Sigmoid colon (tissue), 6 donors: ENCODE measurements at regions not wholly inside any gene's neighbourhood (a gene's known extent, or its start where the extent isn't known, plus 50 kb on each side); places are given as distances from the start of the nearest gene placed in this dataset.
"Not testable (repeated sequence)": the region's sequence is repeated elsewhere in the genome, so short reads cannot be mapped to it uniquely, and the experiment has no call there.

Source experiments
- DNase-seq: peaks from one replicate; pipeline ENCODE4 v3.0.0-alpha.2; 2019
- H3K27ac ChIP-seq, 4 donors: fragments of 200-600 bp; sonication (generic); one replicate each; pipeline ENCODE4 v1.5.1; 2016 to 2019; ENCODE audit warnings: mild to moderate bottlenecking in 1 of 4
- H3K27me3 ChIP-seq, 3 donors: fragments of 200-600 bp; sonication (generic); one replicate each; pipeline ENCODE4 v1.5.1; 2019; ENCODE audit warnings: mild to moderate bottlenecking in 1 of 3
- H3K36me3 ChIP-seq, 4 donors: fragments of 200-600 bp; sonication (generic); one replicate each; pipeline ENCODE4 v1.5.1; 2016 to 2019
- H3K4me1 ChIP-seq, 4 donors: fragments of 200-600 bp; sonication (generic); one replicate each; pipeline ENCODE4 v1.5.1; 2017 to 2019
- H3K4me3 ChIP-seq, 4 donors: fragments of 200-600 bp; sonication (generic); one replicate each; pipeline ENCODE4 v1.5.1; 2017 to 2019; ENCODE audit warnings: mild to moderate bottlenecking in 2 of 4, moderate library complexity in 1 of 4
- H3K9me3 ChIP-seq, 4 donors: fragments of 200-600 bp in 3 of 4; sonication (generic) in 3 of 4; one replicate each; pipeline versions ENCODE4 v1.5.1 to v1.6.1; 2013 to 2019
- EP300 ChIP-seq, 4 donors: sonication (generic); formaldehyde crosslinking; IDR thresholded peaks; one replicate each; pipeline ENCODE4 v1.6.1; 2017; ENCODE audit warnings: antibody characterized with exemption in 4 of 4
- POLR2A ChIP-seq, 2 donors: fragments of 450-650 bp; IDR thresholded peaks; one replicate each; pipeline ENCODE4 v1.6.1; 2016; ENCODE audit warnings: antibody characterized with exemption in 2 of 2, mild to moderate bottlenecking in 2 of 2, moderate library complexity in 2 of 2
- POLR2AphosphoS5 ChIP-seq, 4 donors: sonication (generic); formaldehyde crosslinking; IDR thresholded peaks; one replicate each; pipeline ENCODE4 v1.6.1; 2017; ENCODE audit warnings: antibody characterized with exemption in 4 of 4
- WGBS, 2 donors: extraction: QIAGEN DNeasy Blood & Tissue Kit; methylation state at CpG; one replicate each; pipeline ENCODE4 v1.1.7; 2013; 5-methylcytosine and 5-hydroxymethylcytosine counted together
- intact Hi-C: fragments of 100-400 bp; cut with DNase I; formaldehyde crosslinking; loops from one replicate; pipeline ENCODE4 v1.15.1; 2023
- TF ChIP-seq, protein P1 (sequence below), 4 experiments: fragments of 450-650 bp in 3 of 4; fragments of 200-600 bp in 1 of 4; IDR thresholded peaks; one replicate each; pipeline ENCODE4 v1.5.1; 2016 to 2019; ENCODE audit warnings: antibody characterized with exemption in 4 of 4, mild to moderate bottlenecking in 3 of 4, moderate library complexity in 2 of 4
- donor health status: healthy with polysubstance abuse.
- donor health status: healthy.

DNA sequence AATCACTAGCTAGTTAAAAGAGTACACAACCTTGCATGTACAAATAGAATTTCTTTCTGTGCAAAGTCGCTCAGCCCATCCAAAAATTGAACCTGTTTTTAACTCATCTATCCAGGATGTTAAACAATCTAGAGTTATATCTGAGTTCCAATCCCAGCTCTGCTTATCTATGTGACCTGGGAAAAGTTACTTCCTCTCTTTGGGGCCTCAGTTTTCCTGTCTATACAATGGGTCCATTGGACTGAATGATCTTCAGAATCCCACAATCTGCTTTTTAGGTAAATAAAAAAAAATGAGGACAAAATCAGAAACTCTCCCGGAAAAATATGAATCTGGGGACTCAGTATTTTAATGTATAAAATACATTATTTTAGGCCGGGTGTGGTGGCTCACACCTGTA is 389.5 kb upstream of the PROX1 start:
- Histone ChIP-seq H3K27me3 (no peaks in the 10 kb centered on the region), H3K9me3 (no peaks in the 10 kb centered on the region), H3K4me3 (no peak overlapping the region), H3K4me1 (no peaks in the 10 kb centered on the region), H3K36me3 (no peaks in the 10 kb centered on the region), H3K27ac (no peak overlapping the region)
- no peak for TF ChIP-seq POLR2A (IDR thresholded peaks at IDR 0.05)
- TF ChIP-seq, protein P1, sequence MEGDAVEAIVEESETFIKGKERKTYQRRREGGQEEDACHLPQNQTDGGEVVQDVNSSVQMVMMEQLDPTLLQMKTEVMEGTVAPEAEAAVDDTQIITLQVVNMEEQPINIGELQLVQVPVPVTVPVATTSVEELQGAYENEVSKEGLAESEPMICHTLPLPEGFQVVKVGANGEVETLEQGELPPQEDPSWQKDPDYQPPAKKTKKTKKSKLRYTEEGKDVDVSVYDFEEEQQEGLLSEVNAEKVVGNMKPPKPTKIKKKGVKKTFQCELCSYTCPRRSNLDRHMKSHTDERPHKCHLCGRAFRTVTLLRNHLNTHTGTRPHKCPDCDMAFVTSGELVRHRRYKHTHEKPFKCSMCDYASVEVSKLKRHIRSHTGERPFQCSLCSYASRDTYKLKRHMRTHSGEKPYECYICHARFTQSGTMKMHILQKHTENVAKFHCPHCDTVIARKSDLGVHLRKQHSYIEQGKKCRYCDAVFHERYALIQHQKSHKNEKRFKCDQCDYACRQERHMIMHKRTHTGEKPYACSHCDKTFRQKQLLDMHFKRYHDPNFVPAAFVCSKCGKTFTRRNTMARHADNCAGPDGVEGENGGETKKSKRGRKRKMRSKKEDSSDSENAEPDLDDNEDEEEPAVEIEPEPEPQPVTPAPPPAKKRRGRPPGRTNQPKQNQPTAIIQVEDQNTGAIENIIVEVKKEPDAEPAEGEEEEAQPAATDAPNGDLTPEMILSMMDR (IDR thresholded peaks at IDR 0.05), result no peak
- no peak for TF ChIP-seq EP300 (IDR thresholded peaks at IDR 0.05)
- no peak for TF ChIP-seq POLR2AphosphoS5 (IDR thresholded peaks at IDR 0.05)
- 95 to 96% methylated on average over 3 of the region's 3 CpGs for WGBS, 2 donors
- intact Hi-C loops, result no loop called here
- DNase-seq, result no peak

DNA sequence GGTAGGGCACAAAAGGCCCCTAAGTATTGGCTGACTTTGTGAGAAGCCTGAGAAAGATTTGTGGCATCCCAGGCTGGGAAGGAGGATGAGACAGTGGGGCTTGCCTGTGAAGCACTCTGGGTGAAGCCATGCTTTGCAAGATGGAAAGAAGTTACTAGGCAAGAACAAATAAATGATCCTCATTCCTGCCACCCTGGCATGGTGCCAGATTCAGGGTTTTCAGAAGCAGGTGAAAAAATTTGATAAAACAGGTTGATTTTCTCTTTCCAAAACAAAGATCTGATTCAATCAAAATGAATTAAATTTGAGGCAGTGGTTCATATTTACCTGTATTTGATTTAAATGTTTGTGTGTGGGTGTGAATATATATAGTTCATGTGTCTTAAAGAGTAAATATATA is 386.9 kb upstream of the PROX1 start:
- Histone ChIP-seq H3K36me3 (no peaks in the 10 kb centered on the region), H3K4me3 (no peak overlapping the region), H3K27ac (no peak overlapping the region), H3K4me1 (no peaks in the 10 kb centered on the region), H3K27me3 (no peaks in the 10 kb centered on the region), H3K9me3 (no peaks in the 10 kb centered on the region)
- TF ChIP-seq POLR2A (IDR thresholded peaks at IDR 0.05) (no peak), EP300 (IDR thresholded peaks at IDR 0.05) (no peak), POLR2AphosphoS5 (IDR thresholded peaks at IDR 0.05) (no peak)
- intact Hi-C loops, result no loop called here
- DNase-seq, result no peak

DNA sequence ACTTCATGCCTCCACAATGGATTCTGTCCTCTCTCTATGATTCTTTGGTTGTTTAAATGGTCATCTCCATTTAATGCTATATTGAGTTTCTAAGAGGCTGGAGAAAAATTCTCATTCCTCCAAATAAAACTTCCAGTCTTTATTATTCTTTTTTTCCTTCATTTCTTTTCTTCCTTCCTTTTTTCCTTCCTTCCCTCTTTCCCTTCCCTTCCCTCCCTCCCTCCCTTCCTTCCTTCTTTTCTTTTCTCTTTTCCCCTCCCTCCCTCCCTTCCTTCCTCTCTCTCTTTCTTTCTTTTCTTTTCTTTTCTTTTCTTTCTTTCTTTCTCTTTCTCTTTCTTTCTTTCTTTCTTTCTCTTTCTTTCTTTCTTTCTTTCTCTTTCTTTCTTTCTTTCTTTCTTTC is 386.1 kb upstream of the PROX1 start:
- H3K4me1 ChIP-seq, H3K27me3 ChIP-seq, intact Hi-C loops, H3K4me3 ChIP-seq, DNase-seq, H3K36me3 ChIP-seq, H3K9me3 ChIP-seq, H3K27ac ChIP-seq: not testable (repeated sequence)

DNA sequence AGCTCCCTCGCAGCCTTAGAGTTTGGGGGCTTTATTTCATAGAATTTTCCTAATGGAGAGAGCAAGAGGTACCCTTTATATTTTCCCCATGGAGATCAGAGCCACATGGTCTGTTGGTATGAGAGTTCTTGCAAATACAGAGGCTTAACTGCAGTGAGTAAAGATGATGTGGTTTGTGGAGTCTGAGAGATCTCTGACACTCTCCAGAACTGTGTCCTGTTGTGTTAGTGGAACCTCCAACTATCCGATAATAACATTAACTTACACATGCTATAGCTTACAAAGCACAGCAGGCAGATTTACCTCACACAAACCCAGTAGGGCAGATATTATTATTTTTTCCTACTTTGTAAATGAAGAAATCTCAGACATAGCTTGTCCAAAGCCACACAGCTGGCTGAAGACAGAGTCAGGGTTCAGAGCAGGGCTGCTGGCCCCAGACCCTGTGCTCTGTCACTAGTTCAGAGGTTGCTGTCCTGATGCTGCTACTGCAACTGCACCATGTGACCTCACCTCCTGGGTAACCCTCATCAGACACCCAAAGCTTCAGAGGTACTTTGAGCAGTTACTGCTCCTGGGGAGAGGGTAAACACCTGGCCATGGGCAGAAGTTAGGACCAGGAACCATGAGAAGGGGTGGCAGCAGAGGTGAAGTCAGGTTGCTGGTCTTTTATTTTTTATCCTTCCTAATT is 384.8 kb upstream of the PROX1 start:
- intact Hi-C loops, result no loop called here
- Histone ChIP-seq H3K36me3 (no peaks in the 10 kb centered on the region), H3K27me3 (no peaks in the 10 kb centered on the region), H3K4me3 (no peak overlapping the region), H3K9me3 (no peaks in the 10 kb centered on the region), H3K27ac (no peak overlapping the region), H3K4me1 (no peaks in the 10 kb centered on the region)
- DNase-seq, result no peak
- no peak for TF ChIP-seq POLR2AphosphoS5 (IDR thresholded peaks at IDR 0.05)
- TF ChIP-seq, protein P1 (IDR thresholded peaks at IDR 0.05), result no peak
- TF ChIP-seq POLR2A (IDR thresholded peaks at IDR 0.05), result no peak
- TF ChIP-seq EP300 (IDR thresholded peaks at IDR 0.05), result no peak
- 80 to 96% methylated on average over 2 of the region's 2 CpGs for WGBS, 2 donors

DNA sequence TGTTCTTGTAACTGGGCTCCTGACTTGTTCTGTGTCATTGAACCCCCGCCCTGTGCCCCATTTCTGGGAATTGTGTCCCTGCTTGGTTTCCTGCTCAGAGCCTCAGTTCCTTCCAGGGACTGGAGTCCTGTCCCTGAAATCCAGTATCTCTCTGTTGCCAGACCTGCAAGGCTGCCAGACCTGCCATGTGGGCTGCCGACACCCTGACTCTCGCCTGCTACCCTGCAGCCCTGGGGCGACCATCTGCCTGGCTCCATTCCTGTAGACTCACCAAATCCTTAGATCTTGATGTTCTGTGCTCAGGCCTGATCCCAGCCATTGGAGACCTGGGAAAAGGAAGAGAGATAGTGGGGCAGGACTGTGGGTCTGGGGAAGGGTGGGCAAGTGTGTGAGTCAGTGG is 383.3 kb upstream of the PROX1 start:
- intact Hi-C loops, result no loop called here
- 85 to 87% methylated on average over 4 of the region's 4 CpGs for WGBS, 2 donors

DNA sequence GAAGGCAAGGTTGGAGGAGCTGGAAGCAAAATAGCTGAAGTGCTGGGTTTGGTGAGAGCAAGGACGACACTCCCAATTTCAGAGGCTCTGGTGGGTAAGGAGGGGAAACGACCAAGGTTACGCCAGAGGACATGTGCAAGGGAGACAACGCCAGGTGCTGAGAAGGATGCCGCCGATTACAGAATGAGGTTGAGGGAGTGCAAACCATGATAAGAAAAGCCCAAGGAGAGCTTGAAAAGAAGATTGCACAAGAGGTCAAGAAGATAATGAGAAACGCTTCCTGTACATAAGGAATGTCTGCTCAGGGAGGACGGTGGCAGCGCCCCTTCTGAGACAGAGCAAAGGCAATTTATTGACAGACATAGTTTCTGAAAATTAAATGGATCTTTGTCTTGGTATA is 382.0 kb upstream of the PROX1 start:
- H3K4me1 ChIP-seq, result no peaks in the 10 kb centered on the region
- TF ChIP-seq POLR2AphosphoS5 (IDR thresholded peaks at IDR 0.05) (no peak), EP300 (IDR thresholded peaks at IDR 0.05) (no peak)
- TF ChIP-seq, protein P1 (IDR thresholded peaks at IDR 0.05), result no peak
- 73 to 90% methylated on average over 9 of the region's 9 CpGs for WGBS, 2 donors
- no peak for DNase-seq
- H3K4me3 ChIP-seq, result no peak overlapping the region
- no peaks in the 10 kb centered on the region for H3K27me3 ChIP-seq
- H3K9me3 ChIP-seq, result no peaks in the 10 kb centered on the region
- no peak overlapping the region for H3K27ac ChIP-seq
- H3K36me3 ChIP-seq, result no peaks in the 10 kb centered on the region
- intact Hi-C loops, result no loop called here

More for the DNA sequence above, 383.3 kb upstream of the PROX1 start:
- no peak overlapping the region for H3K27ac ChIP-seq
- no peak for TF ChIP-seq POLR2A (IDR thresholded peaks at IDR 0.05)
- H3K9me3 ChIP-seq, result no peaks in the 10 kb centered on the region
- no peak for DNase-seq
- H3K36me3 ChIP-seq, result no peaks in the 10 kb centered on the region
- H3K4me1 ChIP-seq, result no peaks in the 10 kb centered on the region
- H3K4me3 ChIP-seq, result no peak overlapping the region
- H3K27me3 ChIP-seq, result no peaks in the 10 kb centered on the region
